GM23338 (cell line): ENCODE measurements at regions not wholly inside any gene's neighbourhood (a gene's known extent, or its start where the extent isn't known, plus 50 kb on each side); places are given as distances from the start of the nearest gene placed in this dataset.

Source experiments
- CTCF ChIP-seq, 2 experiments: fragments of 200-600 bp in 1 of 2; sonication (generic) in 1 of 2; conservative IDR thresholded peaks; 2 replicates each; pipeline versions ENCODE4 v1.5.1 to v1.6.1; 2016 to 2017; ENCODE audit warnings: antibody characterized with exemption in 2 of 2, low read depth in 2 of 2, mild to moderate bottlenecking in 2 of 2, moderate library complexity in 1 of 2
- EZH2 ChIP-seq: fragments of 200-600 bp; sonication (generic); IDR thresholded peaks from one replicate; pipeline ENCODE4 v1.8.0; 2017; ENCODE audit warnings: antibody characterized with exemption, mild to moderate bottlenecking, low read depth; ENCODE audit not compliant: unreplicated experiment
- EZH2phosphoT487 ChIP-seq: fragments of 200-600 bp; sonication (generic); IDR thresholded peaks from one replicate; pipeline ENCODE4 v1.8.1; 2018; ENCODE audit warnings: antibody characterized with exemption; ENCODE audit not compliant: unreplicated experiment

- TF ChIP-seq EZH2 (no peak), EZH2phosphoT487 (no peak), CTCF (conservative IDR thresholded peaks at IDR 0.05; ENCODE audit: low read depth in 2 of 2) (no peak)
Measured at GRCh38 chrX:39907964-39908661, 189.6 kb downstream of the BCOR start.
